AG04450 (cell line): ENCODE measurements at regions not wholly inside any gene's neighbourhood (a gene's known extent, or its start where the extent isn't known, plus 50 kb on each side); places are given as distances from the start of the nearest gene placed in this dataset.

Experiments used
- CTCF ChIA-PET: fragments of 300-600, 350-600 bp; formaldehyde crosslinking; extraction: SDS; loops from one replicate; lab custom pipeline; 2022; ENCODE audit warnings: antibody characterized with exemption, inconsistent platforms; lab: Charles Lee
- POLR2A ChIA-PET: fragments of 350-600 bp; formaldehyde crosslinking; extraction: SDS; loops from one replicate; lab custom pipeline; 2021; ENCODE audit warnings: antibody characterized with exemption, inconsistent platforms; lab: Yijun Ruan, JAX
- DNase-seq: peaks from one replicate; pipeline ENCODE4 v3.0.0-alpha.2; 2011; ENCODE audit warnings: low read depth, low spot score
- H3K27ac ChIP-seq: one replicate; pipeline ENCODE4 v1.5.1; 2012; ENCODE audit warnings: low read depth, low read length, control low read depth
- H3K27me3 ChIP-seq: one replicate; pipeline ENCODE4 v1.6.0; 2012; ENCODE audit warnings: low read length; ENCODE audit not compliant: control insufficient read depth, insufficient read depth
- H3K4me3 ChIP-seq: 2 replicates; pipeline ENCODE4 v1.5.1; 2011; ENCODE audit warnings: mild to moderate bottlenecking, low read depth, low read length, control low read depth
- H3K9me3 ChIP-seq: 2 replicates; pipeline ENCODE4 v1.5.1; 2012; ENCODE audit warnings: low read length; ENCODE audit not compliant: control insufficient read depth, insufficient read depth
- TF ChIP-seq, protein P1 (sequence below): IDR thresholded peaks from 2 replicates; pipeline ENCODE4 v1.5.1; 2011; ENCODE audit warnings: low read depth, low read length, control low read depth, inconsistent platforms

DNA sequence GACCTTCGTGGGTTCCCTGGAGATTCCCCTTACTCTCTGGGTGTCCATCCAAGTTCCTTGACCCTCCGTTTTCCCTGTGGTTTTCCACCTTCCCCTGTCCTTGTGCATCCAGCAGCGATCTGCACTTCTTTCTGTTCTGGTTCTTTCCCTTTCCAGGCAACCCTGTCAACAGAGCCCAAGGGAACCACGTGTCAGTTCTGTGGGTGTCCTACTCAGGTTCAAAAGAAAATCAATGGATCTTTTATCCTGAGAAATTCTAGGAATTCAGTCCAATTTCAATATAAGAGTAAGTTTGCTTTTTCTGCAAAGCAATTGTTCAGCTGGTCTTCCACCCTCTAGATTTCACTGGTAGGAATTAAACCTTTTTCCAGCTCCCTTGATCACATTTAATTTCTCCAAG, 1394.8 kb upstream of the SLC10A2 start:
- Histone ChIP-seq H3K9me3 (no peaks in the 10 kb centered on the region), H3K27me3 (no peaks in the 10 kb centered on the region), H3K27ac (no peak overlapping the region), H3K4me3 (no peak overlapping the region)
- TF ChIP-seq, protein P1, sequence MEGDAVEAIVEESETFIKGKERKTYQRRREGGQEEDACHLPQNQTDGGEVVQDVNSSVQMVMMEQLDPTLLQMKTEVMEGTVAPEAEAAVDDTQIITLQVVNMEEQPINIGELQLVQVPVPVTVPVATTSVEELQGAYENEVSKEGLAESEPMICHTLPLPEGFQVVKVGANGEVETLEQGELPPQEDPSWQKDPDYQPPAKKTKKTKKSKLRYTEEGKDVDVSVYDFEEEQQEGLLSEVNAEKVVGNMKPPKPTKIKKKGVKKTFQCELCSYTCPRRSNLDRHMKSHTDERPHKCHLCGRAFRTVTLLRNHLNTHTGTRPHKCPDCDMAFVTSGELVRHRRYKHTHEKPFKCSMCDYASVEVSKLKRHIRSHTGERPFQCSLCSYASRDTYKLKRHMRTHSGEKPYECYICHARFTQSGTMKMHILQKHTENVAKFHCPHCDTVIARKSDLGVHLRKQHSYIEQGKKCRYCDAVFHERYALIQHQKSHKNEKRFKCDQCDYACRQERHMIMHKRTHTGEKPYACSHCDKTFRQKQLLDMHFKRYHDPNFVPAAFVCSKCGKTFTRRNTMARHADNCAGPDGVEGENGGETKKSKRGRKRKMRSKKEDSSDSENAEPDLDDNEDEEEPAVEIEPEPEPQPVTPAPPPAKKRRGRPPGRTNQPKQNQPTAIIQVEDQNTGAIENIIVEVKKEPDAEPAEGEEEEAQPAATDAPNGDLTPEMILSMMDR: no peak
- POLR2A ChIA-PET: no interaction called here
- CTCF ChIA-PET: interaction anchor here (0.7 kb wide), 1 partner anchor 20 kb away, joined by 7 read pairs; no protein-coding TSS in a partner anchor
- DNase-seq: no peak

DNA sequence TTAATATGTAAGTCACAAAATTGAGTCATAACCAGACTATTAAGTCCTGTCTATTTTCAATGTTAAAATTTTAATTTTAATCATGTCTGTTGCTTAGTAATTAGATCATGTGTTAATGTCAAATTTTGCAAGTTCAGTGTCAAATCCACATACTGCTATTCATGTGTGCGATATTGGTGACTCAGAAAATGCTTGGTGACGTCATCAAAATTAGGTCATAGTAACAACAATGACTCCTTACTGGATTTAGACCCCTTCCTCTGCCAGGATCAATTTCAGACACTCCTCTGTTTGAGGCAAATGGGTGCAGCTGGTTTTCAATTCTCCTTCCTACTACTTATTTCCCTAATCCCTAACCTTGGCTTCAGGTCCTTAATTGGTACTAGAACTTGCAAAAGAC, 1394.3 kb upstream of the SLC10A2 start:
- Histone ChIP-seq H3K27me3 (no peaks in the 10 kb centered on the region), H3K9me3 (no peaks in the 10 kb centered on the region), H3K4me3 (no peak overlapping the region), H3K27ac (no peak overlapping the region)
- CTCF ChIA-PET: interaction anchor here (0.7 kb wide), 1 partner anchor 19 kb away, joined by 7 read pairs; no protein-coding TSS in a partner anchor
- TF ChIP-seq, protein P1: no peak
- DNase-seq: no peak
- POLR2A ChIA-PET: no interaction called here

DNA sequence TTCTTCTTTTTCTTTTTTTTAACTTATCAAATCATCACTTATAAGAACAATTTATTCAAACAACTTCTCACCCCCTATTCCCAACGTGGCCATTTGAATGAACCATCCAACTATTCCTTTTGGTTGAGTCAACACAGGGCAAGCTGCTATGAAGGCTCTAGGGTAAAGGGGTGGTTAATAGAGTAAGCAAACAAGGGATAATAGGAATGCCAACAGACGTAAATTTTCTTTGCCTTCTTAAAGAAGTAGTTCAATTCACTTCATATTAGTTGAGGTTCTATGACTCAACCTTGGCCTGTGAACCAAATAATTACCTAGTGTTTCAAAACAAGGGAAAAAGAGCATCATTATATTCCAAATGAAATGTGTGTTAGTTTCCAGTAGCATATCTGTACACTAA, 1383.8 kb upstream of the SLC10A2 start:
- ChIA-PET POLR2A (no interaction called here), CTCF (no interaction called here)
- Histone ChIP-seq H3K27me3 (no peaks in the 10 kb centered on the region), H3K4me3 (no peak overlapping the region), H3K9me3 (no peaks in the 10 kb centered on the region), H3K27ac (no peak overlapping the region)
- DNase-seq: no peak
- TF ChIP-seq, protein P1: no peak

DNA sequence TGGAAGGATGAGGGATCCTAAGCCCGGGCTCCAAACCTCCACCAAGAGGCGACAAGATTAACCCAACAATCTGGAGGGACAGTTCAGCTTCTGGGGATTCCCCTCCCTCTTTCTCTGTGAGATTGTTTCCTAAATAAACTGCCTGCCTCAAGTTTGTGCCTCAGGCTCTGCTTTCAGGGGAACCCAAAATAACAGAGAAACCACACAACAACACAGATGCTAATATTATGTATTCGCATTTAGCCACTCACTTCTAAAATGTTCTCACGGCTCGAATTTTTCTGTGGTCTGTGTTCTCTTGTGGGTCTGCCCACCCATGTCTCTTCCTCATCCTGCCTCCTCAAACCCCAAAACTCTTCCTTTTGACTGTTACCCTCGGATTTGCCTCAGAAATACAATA, 1381.1 kb upstream of the SLC10A2 start:
- no peaks in the 10 kb centered on the region for H3K27me3 ChIP-seq
- no peak overlapping the region for H3K27ac ChIP-seq
- ChIA-PET POLR2A (no interaction called here), CTCF (no interaction called here)
- TF ChIP-seq, protein P1: no peak
- no peak for DNase-seq
- H3K9me3 ChIP-seq: no peaks in the 10 kb centered on the region
- no peak overlapping the region for H3K4me3 ChIP-seq

DNA sequence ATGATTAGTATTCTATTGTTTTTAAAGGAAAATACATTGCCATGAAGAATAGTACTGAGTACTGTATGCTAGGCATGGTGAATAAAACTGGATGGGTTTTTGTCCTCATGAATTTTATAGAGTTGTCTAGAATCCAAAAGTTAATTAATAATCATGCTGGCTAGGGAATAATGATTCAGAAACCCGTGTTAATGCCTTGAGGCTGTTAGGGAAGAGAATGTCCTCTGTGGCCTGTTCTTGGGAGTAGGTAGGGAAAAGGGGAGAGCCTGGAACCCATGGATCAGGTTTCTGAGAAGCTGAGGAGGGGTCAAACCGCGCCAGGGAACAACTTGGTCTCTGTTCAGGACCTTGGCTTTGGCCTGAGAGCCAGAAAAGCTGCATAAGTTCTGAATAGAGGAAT, 1376.3 kb upstream of the SLC10A2 start:
- H3K27me3 ChIP-seq: no peaks in the 10 kb centered on the region
- DNase-seq: no peak
- no peak overlapping the region for H3K4me3 ChIP-seq
- no peaks in the 10 kb centered on the region for H3K9me3 ChIP-seq
- ChIA-PET CTCF (no interaction called here), POLR2A (no interaction called here)
- no peak overlapping the region for H3K27ac ChIP-seq
- TF ChIP-seq, protein P1: no peak
